ENCODE measurements at regions not wholly inside any gene's neighbourhood (a gene's known extent, or its start where the extent isn't known, plus 50 kb on each side); places are given as distances from the start of the nearest gene placed in this dataset.

- H3K9me3 ChIP-seq (ENCODE audit: control insufficient read depth in 1 of 2, low read length in 2 of 2) = no peaks in the 10 kb centered on the region
- H3K27me3 ChIP-seq (ENCODE audit: insufficient read depth, low read length) = no peaks in the 10 kb centered on the region
- H3K36me3 ChIP-seq (ENCODE audit: insufficient read depth, low read length) = no peaks in the 10 kb centered on the region
- no peak overlapping the region for H3K27ac ChIP-seq (ENCODE audit: low read depth, low read length)
- POLR2A ChIA-PET (ENCODE audit: partially characterized antibody) = no interaction called here
- no peak overlapping the region for H3K4me3 Mint-ChIP-seq
- no peaks in the 10 kb centered on the region for H3K36me3 Mint-ChIP-seq
- no peak overlapping the region for H3K27ac Mint-ChIP-seq
- H3K4me3 ChIP-seq (ENCODE audit: low read length in 2 of 2) = no peak overlapping the region
- H3K9me3 Mint-ChIP-seq = peaks cover 0 to 15% (median 5%) of the 10 kb centered on the region in 8 donors
- H3K4me1 Mint-ChIP-seq = no peaks in the 10 kb centered on the region
- H3K27me3 Mint-ChIP-seq = no peaks in the 10 kb centered on the region
- intact Hi-C loops (cut with micrococcal nuclease) = no loop called here
- CTCF ChIA-PET (ENCODE audit: partially characterized antibody) = no interaction called here
- no peak for DNase-seq
- no peaks in the 10 kb centered on the region for H3K4me1 ChIP-seq (ENCODE audit: insufficient read depth, low read length)
Measured at GRCh38 chr13:82294226-82294625, 1588.0 kb downstream of the SLITRK1 start.

GRCh38 chr13:82292334-82292733 lies 1589.9 kb downstream of the SLITRK1 start:
- Histone ChIP-seq H3K4me3 (ENCODE audit: low read length in 2 of 2) (no peak overlapping the region), H3K4me1 (ENCODE audit: insufficient read depth, low read length) (no peaks in the 10 kb centered on the region), H3K27me3 (ENCODE audit: insufficient read depth, low read length) (no peaks in the 10 kb centered on the region), H3K36me3 (ENCODE audit: insufficient read depth, low read length) (no peaks in the 10 kb centered on the region), H3K9me3 (ENCODE audit: control insufficient read depth in 1 of 2, low read length in 2 of 2) (no peaks in the 10 kb centered on the region), H3K27ac (ENCODE audit: low read depth, low read length) (no peak overlapping the region)
- H3K4me1 Mint-ChIP-seq = no peaks in the 10 kb centered on the region
- intact Hi-C loops (cut with micrococcal nuclease) = no loop called here
- no peaks in the 10 kb centered on the region for H3K36me3 Mint-ChIP-seq
- POLR2A ChIA-PET (ENCODE audit: partially characterized antibody) = no interaction called here
- CTCF ChIA-PET (ENCODE audit: partially characterized antibody) = no interaction called here
- H3K9me3 Mint-ChIP-seq = peaks cover 0 to 15% (median 6%) of the 10 kb centered on the region in 8 donors
- no peak for DNase-seq
- H3K27ac Mint-ChIP-seq = no peak overlapping the region
- no peak overlapping the region for H3K4me3 Mint-ChIP-seq
- no peaks in the 10 kb centered on the region for H3K27me3 Mint-ChIP-seq

- DNase-seq = no peak
- POLR2A ChIA-PET (ENCODE audit: partially characterized antibody) = no interaction called here
- H3K27me3 Mint-ChIP-seq = no peaks in the 10 kb centered on the region
- intact Hi-C loops (cut with micrococcal nuclease) = no loop called here
- CTCF ChIA-PET (ENCODE audit: partially characterized antibody) = interaction anchor here (0.6 kb wide), 1 partner anchor 13 kb away, joined by 3 read pairs; no protein-coding TSS in a partner anchor
- Histone ChIP-seq H3K27ac (ENCODE audit: low read depth, low read length) (no peak overlapping the region), H3K4me3 (ENCODE audit: low read length in 2 of 2) (no peak overlapping the region), H3K36me3 (ENCODE audit: insufficient read depth, low read length) (no peaks in the 10 kb centered on the region), H3K4me1 (ENCODE audit: insufficient read depth, low read length) (no peaks in the 10 kb centered on the region), H3K27me3 (ENCODE audit: insufficient read depth, low read length) (no peaks in the 10 kb centered on the region), H3K9me3 (ENCODE audit: control insufficient read depth in 1 of 2, low read length in 2 of 2) (no peaks in the 10 kb centered on the region)
- H3K4me3 Mint-ChIP-seq = no peak overlapping the region
- H3K4me1 Mint-ChIP-seq = no peaks in the 10 kb centered on the region
- peak overlapping the region in 1 of 7 donors; percentile 35 for H3K27ac Mint-ChIP-seq
- peaks cover 0 to 15% (median 6%) of the 10 kb centered on the region in 8 donors for H3K9me3 Mint-ChIP-seq
- H3K36me3 Mint-ChIP-seq = no peaks in the 10 kb centered on the region
Measured at GRCh38 chr13:82291852-82292251, 1590.4 kb downstream of the SLITRK1 start.

GRCh38 chr13:82275644-82276043 lies 1606.6 kb downstream of the SLITRK1 start:
- H3K9me3 Mint-ChIP-seq = peaks cover 0 to 12% (median 2%) of the 10 kb centered on the region in 8 donors

GRCh38 chr13:82259284-82259683 lies 1623.0 kb downstream of the SLITRK1 start:
- no peaks in the 10 kb centered on the region for H3K4me1 Mint-ChIP-seq
- POLR2A ChIA-PET (ENCODE audit: partially characterized antibody) = no interaction called here
- intact Hi-C loops (cut with micrococcal nuclease) = no loop called here
- no peak overlapping the region for H3K27ac Mint-ChIP-seq
- no peak for DNase-seq
- no peaks in the 10 kb centered on the region for H3K27me3 ChIP-seq (ENCODE audit: insufficient read depth, low read length)
- CTCF ChIA-PET (ENCODE audit: partially characterized antibody) = no interaction called here
- H3K27ac ChIP-seq (ENCODE audit: low read depth, low read length) = no peak overlapping the region
- no peaks in the 10 kb centered on the region for H3K36me3 ChIP-seq (ENCODE audit: insufficient read depth, low read length)
- H3K9me3 ChIP-seq (ENCODE audit: control insufficient read depth in 1 of 2, low read length in 2 of 2) = no peaks in the 10 kb centered on the region
- H3K9me3 Mint-ChIP-seq = peaks cover 0 to 16% (median 10%) of the 10 kb centered on the region in 8 donors
- H3K4me3 Mint-ChIP-seq = no peak overlapping the region
- H3K27me3 Mint-ChIP-seq = no peaks in the 10 kb centered on the region
- no peak overlapping the region for H3K4me3 ChIP-seq (ENCODE audit: low read length in 2 of 2)
- H3K4me1 ChIP-seq (ENCODE audit: insufficient read depth, low read length) = no peaks in the 10 kb centered on the region
- no peaks in the 10 kb centered on the region for H3K36me3 Mint-ChIP-seq

More at GRCh38 chr13:82275644-82276043, 1606.6 kb downstream of the SLITRK1 start:
- intact Hi-C loops (cut with micrococcal nuclease) = no loop called here
- Mint-ChIP-seq H3K36me3 (no peaks in the 10 kb centered on the region), H3K27me3 (no peaks in the 10 kb centered on the region), H3K4me3 (no peak overlapping the region), H3K4me1 (no peaks in the 10 kb centered on the region), H3K27ac (no peak overlapping the region)
- POLR2A ChIA-PET (ENCODE audit: partially characterized antibody) = no interaction called here
- no peaks in the 10 kb centered on the region for H3K27me3 ChIP-seq (ENCODE audit: insufficient read depth, low read length)
- no peaks in the 10 kb centered on the region for H3K36me3 ChIP-seq (ENCODE audit: insufficient read depth, low read length)
- no peaks in the 10 kb centered on the region for H3K9me3 ChIP-seq (ENCODE audit: control insufficient read depth in 1 of 2, low read length in 2 of 2)
- H3K27ac ChIP-seq (ENCODE audit: low read depth, low read length) = no peak overlapping the region
- H3K4me3 ChIP-seq (ENCODE audit: low read length in 2 of 2) = no peak overlapping the region
- no peaks in the 10 kb centered on the region for H3K4me1 ChIP-seq (ENCODE audit: insufficient read depth, low read length)
- CTCF ChIA-PET (ENCODE audit: partially characterized antibody) = no interaction called here
- DNase-seq = no peak

GRCh38 chr13:82257790-82258507 lies 1624.3 kb downstream of the SLITRK1 start:
- Mint-ChIP-seq H3K4me1 (no peaks in the 10 kb centered on the region), H3K36me3 (no peaks in the 10 kb centered on the region), H3K27me3 (no peaks in the 10 kb centered on the region), H3K27ac (no peak overlapping the region), H3K9me3 (peaks cover 0 to 16% (median 11%) of the 10 kb centered on the region in 8 donors), H3K4me3 (no peak overlapping the region)
- DNase-seq = no peak
- Histone ChIP-seq H3K9me3 (ENCODE audit: control insufficient read depth in 1 of 2, low read length in 2 of 2) (no peaks in the 10 kb centered on the region), H3K27ac (ENCODE audit: low read depth, low read length) (no peak overlapping the region), H3K4me1 (ENCODE audit: insufficient read depth, low read length) (no peaks in the 10 kb centered on the region), H3K27me3 (ENCODE audit: insufficient read depth, low read length) (no peaks in the 10 kb centered on the region), H3K36me3 (ENCODE audit: insufficient read depth, low read length) (no peaks in the 10 kb centered on the region), H3K4me3 (ENCODE audit: low read length in 2 of 2) (no peak overlapping the region)
- intact Hi-C loops (cut with micrococcal nuclease) = no loop called here
- CTCF ChIA-PET (ENCODE audit: partially characterized antibody) = no interaction called here
- POLR2A ChIA-PET (ENCODE audit: partially characterized antibody) = no interaction called here

- Histone ChIP-seq H3K9me3 (ENCODE audit: control insufficient read depth in 1 of 2, low read length in 2 of 2) (no peaks in the 10 kb centered on the region), H3K27ac (ENCODE audit: low read depth, low read length) (no peak overlapping the region), H3K4me1 (ENCODE audit: insufficient read depth, low read length) (no peaks in the 10 kb centered on the region), H3K4me3 (ENCODE audit: low read length in 2 of 2) (no peak overlapping the region), H3K36me3 (ENCODE audit: insufficient read depth, low read length) (no peaks in the 10 kb centered on the region), H3K27me3 (ENCODE audit: insufficient read depth, low read length) (no peaks in the 10 kb centered on the region)
- Mint-ChIP-seq H3K27me3 (no peaks in the 10 kb centered on the region), H3K4me3 (no peak overlapping the region), H3K4me1 (no peaks in the 10 kb centered on the region), H3K36me3 (no peaks in the 10 kb centered on the region), H3K27ac (no peak overlapping the region), H3K9me3 (peaks cover 0 to 7% (median 0%) of the 10 kb centered on the region in 8 donors)
- ChIA-PET CTCF (ENCODE audit: partially characterized antibody) (no interaction called here), POLR2A (ENCODE audit: partially characterized antibody) (no interaction called here)
- intact Hi-C loops (cut with micrococcal nuclease) = no loop called here
- DNase-seq = no peak
Measured at GRCh38 chr13:82248762-82249161, 1633.5 kb downstream of the SLITRK1 start.

All from CD4-positive, alpha-beta memory T cell (primary cell).